GM12892 (cell line): ENCODE measurements at regions not wholly inside any gene's neighbourhood (a gene's known extent, or its start where the extent isn't known, plus 50 kb on each side); places are given as distances from the start of the nearest gene placed in this dataset.

Experiments used
- POLR2A ChIP-seq: IDR thresholded peaks from 2 replicates; pipeline ENCODE4 v1.6.1; 2011; ENCODE audit warnings: low read depth, low read length, control low read depth
- POLR2AphosphoS5 ChIP-seq: IDR thresholded peaks from 2 replicates; pipeline ENCODE4 v1.6.1; 2011; ENCODE audit warnings: low read depth, low read length, control low read depth

DNA sequence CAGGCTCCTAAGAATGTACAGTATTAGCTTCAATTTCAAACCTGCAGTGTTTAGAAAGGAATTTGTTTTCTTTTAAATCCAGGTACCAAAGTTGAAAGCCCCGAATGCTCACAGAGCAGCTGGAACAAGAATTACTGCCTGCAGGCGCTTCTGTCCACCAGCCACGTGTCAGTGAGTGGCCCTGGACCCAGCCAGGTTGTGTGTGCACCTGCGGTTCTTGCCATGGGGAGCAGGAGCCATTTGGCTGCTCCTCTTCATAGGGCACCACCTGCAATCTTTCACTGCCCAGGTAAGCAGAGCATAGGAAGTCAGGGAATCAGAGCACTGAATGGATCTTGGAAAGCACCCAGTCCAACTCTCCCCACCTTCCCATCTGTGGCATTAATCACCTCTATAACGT, 79.5 kb upstream of the PIP5K1B start:
- TF ChIP-seq POLR2AphosphoS5 (no peak), POLR2A (no peak)
